TTC549 (cell line): ENCODE measurements at regions not wholly inside any gene's neighbourhood (a gene's known extent, or its start where the extent isn't known, plus 50 kb on each side); places are given as distances from the start of the nearest gene placed in this dataset.
"Not testable (repeated sequence)": the region's sequence is repeated elsewhere in the genome, so short reads cannot be mapped to it uniquely, and the experiment has no call there.

Experiments
- FAIRE-seq: peaks from 2 replicates; lab custom pipeline; 2012; peaks lifted over from hg19 to GRCh38; lab: Jason Lieb, UNC

DNA sequence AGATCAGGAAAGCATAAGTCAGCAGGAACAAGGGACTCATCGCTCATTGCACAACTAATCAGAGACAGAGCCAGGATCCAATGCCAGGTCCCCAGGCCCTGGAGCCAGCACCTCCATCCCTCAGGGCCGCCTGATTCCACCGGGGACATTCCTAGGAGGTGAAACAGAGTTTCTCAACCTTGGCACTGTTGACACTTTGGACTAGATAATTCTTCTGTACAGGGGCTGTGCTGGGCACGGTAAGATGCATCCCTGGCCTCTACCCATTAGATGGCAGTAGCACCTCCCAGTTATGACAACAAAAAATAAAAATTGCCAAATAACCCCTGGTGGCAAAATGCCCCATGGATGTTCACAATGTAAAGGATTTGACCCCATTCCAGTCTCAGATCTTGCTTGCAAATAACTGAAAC, 127.7 kb downstream of the MTHFS start:
- FAIRE-seq = no peak

DNA sequence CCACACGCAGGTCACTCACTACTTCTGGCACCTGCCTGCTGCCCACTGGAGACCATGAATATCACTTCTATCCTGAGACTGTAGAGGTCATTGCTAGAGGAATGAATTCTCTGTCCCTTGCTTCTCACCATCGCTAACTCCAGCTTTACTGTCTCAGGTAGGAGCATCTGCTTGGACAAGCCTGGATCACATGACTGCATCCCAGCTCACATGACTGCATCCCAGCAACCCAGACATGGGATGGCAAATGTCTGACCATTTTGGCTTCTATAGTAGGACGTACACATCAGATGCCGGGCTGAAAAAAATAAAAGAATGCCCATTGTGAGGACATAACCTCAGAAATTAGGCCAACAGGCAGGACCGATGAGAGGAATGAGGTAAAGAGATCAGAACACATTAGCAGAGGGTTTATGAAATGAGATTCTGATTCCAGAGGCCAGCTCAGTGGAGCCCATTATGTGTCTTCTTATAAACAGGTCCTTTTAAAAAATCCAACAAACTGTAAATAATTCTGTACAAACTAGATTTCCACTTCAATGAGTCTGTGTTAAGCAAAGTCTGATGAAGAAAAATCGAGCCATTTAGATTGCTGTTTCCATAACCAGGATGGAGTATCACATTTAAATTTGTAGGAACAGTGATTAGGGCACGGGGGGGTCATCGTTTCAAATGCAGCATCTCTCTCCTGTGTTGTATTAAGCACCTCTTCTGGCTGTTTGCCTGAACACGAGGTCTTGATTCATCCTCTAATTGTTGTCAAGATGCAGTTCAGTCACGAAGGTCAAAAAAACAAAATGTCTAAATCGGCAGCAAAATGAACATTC, 126.7 kb downstream of the MTHFS start:
- no peak for FAIRE-seq

- FAIRE-seq = no peak
Observed at GRCh38 chr15:79773128-79773527, 123.7 kb downstream of the MTHFS start.

DNA sequence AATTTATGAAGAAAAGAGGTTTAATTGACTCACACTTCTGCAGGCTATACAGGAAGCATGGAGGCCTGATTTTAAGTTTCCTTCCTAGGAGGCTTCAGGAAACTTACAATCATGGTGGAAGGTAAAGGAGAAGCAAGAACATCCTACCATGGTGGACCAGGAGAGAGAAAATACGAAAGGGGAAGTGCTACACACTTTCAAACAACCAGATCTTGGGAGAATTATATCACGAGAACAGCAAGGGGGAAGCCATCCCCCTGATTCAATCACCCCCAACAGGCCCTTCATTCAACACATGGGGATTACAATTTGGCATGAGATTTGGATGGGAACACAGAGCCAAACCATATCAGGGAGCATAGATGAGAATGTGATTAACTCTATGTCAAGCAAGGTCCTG, 121.0 kb downstream of the MTHFS start:
- no peak for FAIRE-seq

DNA sequence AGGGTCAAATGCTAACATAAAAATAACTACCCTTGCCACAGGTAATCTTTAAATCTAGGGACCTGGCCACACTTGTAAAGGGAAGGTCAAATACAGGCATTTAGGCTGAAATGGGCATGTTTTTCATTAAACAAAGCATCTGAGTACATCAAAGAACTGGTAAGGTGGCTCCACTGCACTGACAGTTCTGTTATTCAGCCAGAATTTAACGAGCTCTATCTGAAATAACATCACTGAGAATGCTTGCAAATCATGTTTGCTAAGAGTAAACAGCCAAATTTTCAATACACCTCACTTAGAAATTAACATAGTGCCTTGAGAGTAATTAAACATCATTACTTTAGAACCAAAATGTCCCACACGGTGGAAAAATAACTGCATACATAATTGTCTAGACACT, 118.9 kb downstream of the MTHFS start:
- FAIRE-seq = no peak

GRCh38 chr15:79778378-79778990, 118.3 kb downstream of the MTHFS start:
- FAIRE-seq = no peak

DNA sequence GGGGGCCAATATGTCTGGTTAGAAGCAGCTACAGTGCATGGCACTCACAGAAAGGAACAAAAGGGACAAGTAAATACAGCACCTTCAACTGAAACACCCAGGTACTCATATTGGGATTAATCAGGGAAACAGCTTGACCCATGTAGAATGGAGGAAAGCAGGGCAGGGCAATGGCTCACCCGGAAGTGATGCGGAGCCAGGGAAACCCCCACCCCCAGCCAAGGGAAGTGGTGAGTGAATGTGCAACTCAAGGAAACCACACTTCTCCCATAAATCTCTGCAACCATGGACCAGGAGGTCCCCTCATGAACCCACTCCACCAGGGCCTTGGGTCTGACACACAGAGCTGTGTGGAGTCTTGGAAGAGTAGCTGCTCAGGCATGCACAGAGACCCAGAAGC, 117.1 kb downstream of the MTHFS start:
- no peak for FAIRE-seq

DNA sequence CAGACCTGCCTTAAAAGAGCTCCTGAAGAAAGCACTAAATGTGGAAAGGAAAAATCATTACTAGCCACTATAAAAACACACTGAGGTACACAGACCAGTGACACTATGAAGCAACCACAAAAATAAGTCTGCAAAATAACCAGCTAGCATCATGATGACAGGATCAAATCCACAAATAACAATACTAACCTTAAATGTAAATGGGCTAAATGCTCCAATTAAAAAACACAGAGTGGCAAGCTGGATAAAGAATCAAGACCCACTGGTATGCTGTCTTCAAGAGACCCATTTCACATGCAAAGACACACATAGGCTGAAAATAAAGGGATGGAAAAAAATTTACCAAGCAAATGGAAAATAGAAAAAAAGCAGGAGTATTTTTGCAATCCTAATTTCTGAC, 114.5 kb downstream of the MTHFS start:
- FAIRE-seq = not testable (repeated sequence)
